Activated B cell treated with CpG ODN at 0.5 μM for 24 hours (primary cell): ENCODE measurements at regions not wholly inside any gene's neighbourhood (a gene's known extent, or its start where the extent isn't known, plus 50 kb on each side); places are given as distances from the start of the nearest gene placed in this dataset.

ENCODE experiments used
- ATAC-seq: fragments of 200-7000 bp; cut with Tn5 transposase; one replicate; pipeline ENCODE4 v1.10.0; 2021; ENCODE audit warnings: low read depth, mild to moderate bottlenecking, moderate library complexity
- CTCF ChIA-PET: fragments of 350-600 bp; sonication (Branson Sonifier 250); formaldehyde crosslinking; loops from one replicate; lab custom pipeline; 2021; ENCODE audit warnings: antibody characterized with exemption; lab: Charles Lee
- POLR2A ChIA-PET: fragments of 350-600 bp; sonication (Branson Sonifier 250); formaldehyde crosslinking; loops from one replicate; lab custom pipeline; 2021; ENCODE audit warnings: antibody characterized with exemption; lab: Charles Lee
- DNase-seq: peaks from one replicate; pipeline ENCODE4 v3.0.0; 2022
- H3K27ac Mint-ChIP-seq: one replicate; pipeline ENCODE4 v1.8.0; 2020; ENCODE audit warnings: mixed read lengths
- H3K27me3 Mint-ChIP-seq: one replicate; pipeline ENCODE4 v1.8.0; 2021; ENCODE audit warnings: mixed read lengths
- H3K36me3 Mint-ChIP-seq: one replicate; pipeline ENCODE4 v1.8.0; 2021; ENCODE audit warnings: low read depth, mixed read lengths
- H3K4me1 Mint-ChIP-seq: one replicate; pipeline ENCODE4 v1.8.0; 2021; ENCODE audit warnings: mixed read lengths
- H3K4me3 Mint-ChIP-seq: one replicate; pipeline ENCODE4 v1.8.0; 2020; ENCODE audit warnings: mild to moderate bottlenecking, mixed read lengths
- H3K9me3 Mint-ChIP-seq: one replicate; pipeline ENCODE4 v1.8.0; 2020; ENCODE audit warnings: mixed read lengths
- intact Hi-C: fragments of 100-400 bp; cut with micrococcal nuclease; formaldehyde crosslinking; loops from one replicate; pipeline ENCODE4 v1.15.1; 2024
- TF ChIP-seq, protein P1 (sequence below): fragments of 200-600 bp; IDR thresholded peaks from one replicate; pipeline ENCODE4 v1.8.0; 2022; ENCODE audit warnings: antibody characterized with exemption, mild to moderate bottlenecking

DNA sequence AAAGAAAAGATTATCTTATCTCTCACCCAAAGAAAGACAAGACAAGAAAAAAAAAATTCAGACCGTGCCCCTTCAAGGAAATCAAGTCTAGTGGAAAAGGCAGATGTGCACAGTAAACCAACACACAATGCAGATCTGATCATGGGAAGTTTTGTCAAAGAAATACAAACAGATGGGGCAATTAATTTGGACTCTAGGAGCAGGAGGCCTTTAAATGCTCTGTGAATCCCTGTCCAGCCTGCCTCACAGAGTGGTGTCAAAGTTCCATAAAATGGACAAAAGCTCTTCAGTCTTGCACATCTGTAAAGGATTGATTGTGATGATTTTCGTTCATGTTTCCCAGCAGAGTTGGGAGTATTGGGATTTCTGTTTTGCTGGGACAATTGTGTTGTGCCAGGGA lies 53.1 kb upstream of the TGM3 start:
- TF ChIP-seq, protein P1, sequence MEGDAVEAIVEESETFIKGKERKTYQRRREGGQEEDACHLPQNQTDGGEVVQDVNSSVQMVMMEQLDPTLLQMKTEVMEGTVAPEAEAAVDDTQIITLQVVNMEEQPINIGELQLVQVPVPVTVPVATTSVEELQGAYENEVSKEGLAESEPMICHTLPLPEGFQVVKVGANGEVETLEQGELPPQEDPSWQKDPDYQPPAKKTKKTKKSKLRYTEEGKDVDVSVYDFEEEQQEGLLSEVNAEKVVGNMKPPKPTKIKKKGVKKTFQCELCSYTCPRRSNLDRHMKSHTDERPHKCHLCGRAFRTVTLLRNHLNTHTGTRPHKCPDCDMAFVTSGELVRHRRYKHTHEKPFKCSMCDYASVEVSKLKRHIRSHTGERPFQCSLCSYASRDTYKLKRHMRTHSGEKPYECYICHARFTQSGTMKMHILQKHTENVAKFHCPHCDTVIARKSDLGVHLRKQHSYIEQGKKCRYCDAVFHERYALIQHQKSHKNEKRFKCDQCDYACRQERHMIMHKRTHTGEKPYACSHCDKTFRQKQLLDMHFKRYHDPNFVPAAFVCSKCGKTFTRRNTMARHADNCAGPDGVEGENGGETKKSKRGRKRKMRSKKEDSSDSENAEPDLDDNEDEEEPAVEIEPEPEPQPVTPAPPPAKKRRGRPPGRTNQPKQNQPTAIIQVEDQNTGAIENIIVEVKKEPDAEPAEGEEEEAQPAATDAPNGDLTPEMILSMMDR: no peak
- H3K27me3 Mint-ChIP-seq: peaks cover 8% of the 10 kb centered on the region
- no peak overlapping the region for H3K27ac Mint-ChIP-seq
- CTCF ChIA-PET: no interaction called here
- DNase-seq (no peak), ATAC-seq (no peak)
- H3K4me3 Mint-ChIP-seq: no peak overlapping the region
- POLR2A ChIA-PET: no interaction called here
- intact Hi-C loops: no loop called here
- H3K4me1 Mint-ChIP-seq: no peaks in the 10 kb centered on the region
- H3K36me3 Mint-ChIP-seq: no peaks in the 10 kb centered on the region
- no peaks in the 10 kb centered on the region for H3K9me3 Mint-ChIP-seq

DNA sequence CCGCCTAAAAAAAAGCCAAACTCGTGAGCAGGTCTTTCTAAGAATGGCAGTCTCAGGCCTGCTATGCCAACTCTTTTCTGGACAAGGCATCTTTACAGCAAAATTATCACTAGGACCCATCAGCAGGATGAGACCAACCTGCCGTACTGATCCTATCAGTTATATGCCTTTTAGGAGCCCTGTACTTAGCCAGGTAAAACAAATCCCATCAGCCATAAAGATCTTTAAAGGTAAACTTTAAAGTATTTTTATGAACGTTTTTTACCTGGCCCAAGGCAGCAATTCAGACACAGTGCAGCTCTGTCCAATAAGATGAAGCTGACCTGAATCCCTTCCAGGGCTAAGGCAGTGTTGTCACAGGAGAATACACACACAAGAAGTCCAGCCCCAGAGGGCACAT lies 51.3 kb upstream of the TGM3 start:
- Mint-ChIP-seq H3K36me3 (no peaks in the 10 kb centered on the region), H3K9me3 (no peaks in the 10 kb centered on the region), H3K4me3 (no peak overlapping the region), H3K4me1 (no peaks in the 10 kb centered on the region), H3K27ac (no peak overlapping the region), H3K27me3 (peaks cover 13% of the 10 kb centered on the region)
- intact Hi-C loops: no loop called here
- ATAC-seq (no peak), DNase-seq (no peak)
- CTCF ChIA-PET: no interaction called here
- TF ChIP-seq, protein P1: no peak
- POLR2A ChIA-PET: no interaction called here

DNA sequence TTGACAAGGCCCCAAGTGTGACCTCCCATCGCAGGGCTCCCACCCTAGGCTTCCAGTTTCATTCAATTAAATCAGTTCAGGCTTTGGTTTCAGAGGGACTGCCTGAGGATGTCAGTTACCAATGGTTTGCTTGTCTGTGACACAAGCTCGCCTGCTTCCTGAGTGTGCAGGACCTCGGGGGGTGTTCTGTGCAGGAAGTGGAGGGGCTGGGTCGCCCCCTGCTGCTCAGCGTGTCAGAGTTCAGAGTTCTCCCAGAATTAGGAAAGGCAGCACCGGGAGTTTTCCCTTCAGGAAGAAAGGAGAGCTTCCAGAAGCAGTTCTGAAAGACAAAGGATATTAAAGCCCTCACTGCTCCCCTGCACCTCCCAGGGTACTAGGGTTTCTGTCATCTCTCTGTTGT lies 50.8 kb upstream of the TGM3 start:
- DNase-seq (no peak), ATAC-seq (no peak)
- no peaks in the 10 kb centered on the region for H3K9me3 Mint-ChIP-seq
- TF ChIP-seq, protein P1: no peak
- no peaks in the 10 kb centered on the region for H3K4me1 Mint-ChIP-seq
- no peak overlapping the region for H3K4me3 Mint-ChIP-seq
- H3K27ac Mint-ChIP-seq: no peak overlapping the region
- peaks cover 13% of the 10 kb centered on the region for H3K27me3 Mint-ChIP-seq
- ChIA-PET POLR2A (no interaction called here), CTCF (no interaction called here)
- no peaks in the 10 kb centered on the region for H3K36me3 Mint-ChIP-seq
- intact Hi-C loops: no loop called here

DNA sequence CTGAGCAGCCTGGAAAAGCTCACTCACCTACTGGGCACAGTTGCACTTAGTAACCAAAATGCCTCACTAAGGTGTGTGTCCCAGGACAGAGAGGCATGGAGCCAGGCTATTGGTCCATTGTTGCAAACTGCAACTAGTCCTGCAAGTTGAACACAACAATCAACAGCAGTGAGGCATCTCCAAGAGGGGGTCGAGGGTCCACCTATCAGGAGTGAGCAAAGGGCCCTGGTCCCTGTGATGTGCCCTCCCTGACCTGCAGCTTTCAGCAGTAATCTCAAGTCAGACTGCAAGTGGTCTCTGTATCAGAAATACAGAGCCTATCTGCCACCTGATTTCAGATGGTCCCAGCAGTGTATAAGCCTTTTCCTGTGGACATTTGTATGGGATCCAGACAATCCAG lies 50.2 kb upstream of the TGM3 start:
- Mint-ChIP-seq H3K27me3 (peaks cover 13% of the 10 kb centered on the region), H3K27ac (no peak overlapping the region), H3K4me1 (no peaks in the 10 kb centered on the region), H3K9me3 (no peaks in the 10 kb centered on the region), H3K36me3 (no peaks in the 10 kb centered on the region), H3K4me3 (no peak overlapping the region)
- no peak for ATAC-seq
- TF ChIP-seq, protein P1: no peak
- intact Hi-C loops: no loop called here
- ChIA-PET POLR2A (no interaction called here), CTCF (no interaction called here)
- DNase-seq: no peak
